LNCaP clone FGC (cell line): ENCODE measurements at regions not wholly inside any gene's neighbourhood (a gene's known extent, or its start where the extent isn't known, plus 50 kb on each side); places are given as distances from the start of the nearest gene placed in this dataset.
A peak's percentile ranks its signal among the peaks of the same experiment; 100 is the strongest.

Experiments used
- DNase-seq: peaks from one replicate; pipeline ENCODE4 v3.0.0-alpha.2; 2011; ENCODE audit warnings: low read depth
- H3K4me3 ChIP-seq: 2 replicates; pipeline ENCODE4 v1.5.1; 2011; ENCODE audit warnings: mild to moderate bottlenecking, low read depth, low read length, control low read depth
- TF ChIP-seq, protein P1 (sequence below): IDR thresholded peaks from 2 replicates; pipeline ENCODE4 v1.5.1; 2012; ENCODE audit warnings: mild to moderate bottlenecking; ENCODE audit not compliant: control insufficient read depth, insufficient read depth; ENCODE audit errors: extremely low read depth

DNA sequence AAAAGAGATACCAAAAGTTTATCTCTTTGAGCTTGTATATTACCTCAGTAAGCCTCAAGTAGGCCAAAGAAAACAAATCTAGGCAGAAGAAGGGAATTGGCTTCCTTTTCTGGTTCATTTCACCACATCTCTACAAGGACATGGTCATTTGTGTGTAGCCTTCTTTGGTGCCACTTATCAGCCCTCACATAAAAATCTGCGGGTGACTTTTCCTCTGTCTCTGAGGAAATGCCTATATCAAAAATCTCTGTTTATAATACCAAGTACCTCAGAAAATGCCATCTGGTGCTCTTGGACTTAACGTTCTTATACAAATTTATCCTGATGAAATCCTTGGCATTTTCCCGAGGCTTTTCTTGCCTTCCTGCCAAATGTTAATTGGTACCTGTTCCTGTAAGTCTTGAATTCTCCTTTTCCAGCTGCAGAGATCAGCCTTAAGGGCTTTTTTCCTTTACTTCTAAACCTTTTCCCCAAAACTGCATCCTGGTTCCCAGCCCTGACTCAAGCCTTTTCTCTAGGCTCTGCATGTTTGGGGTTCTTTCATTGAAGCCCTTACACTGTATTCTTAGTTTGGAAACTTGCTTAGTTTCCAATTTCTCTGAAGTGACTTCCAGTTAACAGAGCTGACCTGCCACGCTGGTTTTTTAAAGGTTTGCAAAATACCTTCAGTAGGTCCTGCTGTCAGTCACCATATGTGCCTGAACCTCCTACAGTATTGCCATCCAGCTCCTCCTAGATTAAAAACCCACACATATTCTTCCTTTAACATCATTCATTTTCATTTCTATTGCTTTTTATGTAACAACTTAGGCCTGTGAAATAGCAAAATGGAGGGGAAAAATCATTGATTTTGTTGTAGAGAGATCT lies 191.2 kb upstream of the PREP start:
- DNase-seq: peak; percentile 91

DNA sequence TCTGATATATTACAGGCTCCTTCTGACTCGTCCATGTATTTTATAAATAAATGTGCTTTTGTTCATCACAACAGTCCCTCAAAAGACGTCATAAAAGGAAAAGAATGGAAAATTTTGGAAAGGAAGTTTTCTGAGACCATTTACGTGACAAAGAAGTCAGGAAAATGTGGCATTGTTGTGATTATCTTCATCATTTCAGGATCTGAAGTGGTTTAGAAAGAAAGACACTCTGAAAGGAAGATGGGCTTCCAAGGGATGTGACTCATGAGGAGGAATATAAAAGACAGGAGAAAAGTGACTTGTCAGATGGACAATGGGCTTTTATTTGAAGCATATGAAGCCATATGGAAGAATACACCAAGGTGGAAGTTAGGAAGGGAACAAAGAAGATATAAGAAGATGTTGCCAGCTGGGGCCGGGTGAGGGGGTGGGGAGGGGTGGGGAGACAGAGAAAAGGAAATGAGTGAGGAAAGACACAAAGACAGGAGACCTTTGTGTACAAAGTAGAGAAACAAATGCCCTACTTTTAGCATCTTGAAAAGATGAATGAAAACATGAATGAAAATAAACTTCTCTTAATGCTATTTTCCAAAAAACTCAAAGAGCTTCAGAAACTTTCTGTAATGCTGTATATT lies 190.3 kb upstream of the PREP start:
- no peak for DNase-seq

More for the DNA sequence above, 191.2 kb upstream of the PREP start:
- TF ChIP-seq, protein P1, sequence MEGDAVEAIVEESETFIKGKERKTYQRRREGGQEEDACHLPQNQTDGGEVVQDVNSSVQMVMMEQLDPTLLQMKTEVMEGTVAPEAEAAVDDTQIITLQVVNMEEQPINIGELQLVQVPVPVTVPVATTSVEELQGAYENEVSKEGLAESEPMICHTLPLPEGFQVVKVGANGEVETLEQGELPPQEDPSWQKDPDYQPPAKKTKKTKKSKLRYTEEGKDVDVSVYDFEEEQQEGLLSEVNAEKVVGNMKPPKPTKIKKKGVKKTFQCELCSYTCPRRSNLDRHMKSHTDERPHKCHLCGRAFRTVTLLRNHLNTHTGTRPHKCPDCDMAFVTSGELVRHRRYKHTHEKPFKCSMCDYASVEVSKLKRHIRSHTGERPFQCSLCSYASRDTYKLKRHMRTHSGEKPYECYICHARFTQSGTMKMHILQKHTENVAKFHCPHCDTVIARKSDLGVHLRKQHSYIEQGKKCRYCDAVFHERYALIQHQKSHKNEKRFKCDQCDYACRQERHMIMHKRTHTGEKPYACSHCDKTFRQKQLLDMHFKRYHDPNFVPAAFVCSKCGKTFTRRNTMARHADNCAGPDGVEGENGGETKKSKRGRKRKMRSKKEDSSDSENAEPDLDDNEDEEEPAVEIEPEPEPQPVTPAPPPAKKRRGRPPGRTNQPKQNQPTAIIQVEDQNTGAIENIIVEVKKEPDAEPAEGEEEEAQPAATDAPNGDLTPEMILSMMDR: no peak
- H3K4me3 ChIP-seq: no peak overlapping the region

DNA sequence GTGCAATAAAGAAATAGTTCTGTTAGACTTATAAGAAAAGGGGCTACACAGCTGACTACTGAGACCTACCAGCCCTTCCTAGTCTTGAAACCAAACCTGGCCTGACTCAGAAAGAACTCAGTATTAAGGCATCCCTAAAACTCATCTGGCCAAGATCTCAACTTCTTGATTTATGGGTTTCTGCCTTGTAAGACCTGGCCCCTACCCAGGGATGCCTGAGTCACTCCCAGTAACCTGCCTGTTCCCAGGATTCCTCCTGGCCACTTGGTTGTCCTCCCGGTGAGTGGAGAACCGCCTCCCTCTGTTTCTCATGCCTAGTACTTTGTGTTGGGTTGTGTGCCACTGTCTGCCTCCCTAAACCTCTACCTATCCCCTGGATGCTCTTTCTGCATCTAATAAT lies 189.4 kb upstream of the PREP start:
- TF ChIP-seq, protein P1: no peak
- no peak overlapping the region for H3K4me3 ChIP-seq
- peak; percentile 70 for DNase-seq

More for the DNA sequence above, 190.3 kb upstream of the PREP start:
- H3K4me3 ChIP-seq: no peak overlapping the region
- TF ChIP-seq, protein P1: no peak

DNA sequence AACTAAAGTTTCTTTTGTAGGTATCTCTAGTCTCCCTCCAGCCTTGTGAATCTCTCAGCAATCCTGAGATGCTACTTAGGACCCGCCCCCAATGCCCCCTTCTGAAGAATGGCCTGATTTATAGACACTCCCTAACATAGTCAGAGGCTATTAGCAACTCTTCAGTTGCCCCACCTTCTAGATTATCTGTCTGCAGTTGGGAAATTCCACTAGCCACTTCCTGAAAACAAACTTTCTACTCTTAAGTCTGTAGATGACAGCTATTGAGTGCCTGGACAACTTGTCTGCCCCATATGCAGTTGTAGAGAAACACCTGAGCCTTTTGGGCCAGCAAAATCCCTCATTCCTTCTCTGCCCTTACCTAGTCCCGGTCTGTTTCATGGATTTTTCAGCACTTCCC lies 188.2 kb upstream of the PREP start:
- DNase-seq: no peak

DNA sequence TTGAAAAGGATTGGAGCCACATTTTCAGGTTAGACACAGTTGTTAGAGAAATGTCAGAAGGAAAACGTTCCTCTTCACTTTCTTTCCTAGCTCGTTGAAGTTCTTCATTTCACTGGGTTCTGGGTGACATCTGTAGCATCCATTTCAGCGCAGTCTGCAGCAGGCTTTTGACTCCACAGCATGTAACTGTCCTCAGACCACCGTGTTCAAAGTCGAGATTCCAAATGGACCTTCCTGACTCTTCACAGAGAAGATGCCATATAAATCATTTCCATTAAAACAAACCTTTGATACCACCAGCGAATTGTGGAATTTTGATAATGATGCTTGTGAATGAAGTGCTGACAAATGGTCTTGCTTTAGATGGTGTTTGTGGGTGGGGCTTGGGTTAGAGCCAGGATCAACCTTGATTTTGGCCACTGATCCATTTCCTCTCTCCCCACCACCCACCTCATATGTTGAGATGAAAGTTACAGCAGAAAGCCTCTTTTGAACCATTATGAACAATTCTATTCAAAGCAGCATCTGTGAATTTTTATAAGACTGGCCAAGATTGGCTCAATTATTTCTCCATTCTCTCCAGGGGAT lies 185.3 kb upstream of the PREP start:
- TF ChIP-seq, protein P1: no peak
- no peak overlapping the region for H3K4me3 ChIP-seq
- DNase-seq: no peak

More for the DNA sequence above, 188.2 kb upstream of the PREP start:
- TF ChIP-seq, protein P1: no peak
- no peak overlapping the region for H3K4me3 ChIP-seq

DNA sequence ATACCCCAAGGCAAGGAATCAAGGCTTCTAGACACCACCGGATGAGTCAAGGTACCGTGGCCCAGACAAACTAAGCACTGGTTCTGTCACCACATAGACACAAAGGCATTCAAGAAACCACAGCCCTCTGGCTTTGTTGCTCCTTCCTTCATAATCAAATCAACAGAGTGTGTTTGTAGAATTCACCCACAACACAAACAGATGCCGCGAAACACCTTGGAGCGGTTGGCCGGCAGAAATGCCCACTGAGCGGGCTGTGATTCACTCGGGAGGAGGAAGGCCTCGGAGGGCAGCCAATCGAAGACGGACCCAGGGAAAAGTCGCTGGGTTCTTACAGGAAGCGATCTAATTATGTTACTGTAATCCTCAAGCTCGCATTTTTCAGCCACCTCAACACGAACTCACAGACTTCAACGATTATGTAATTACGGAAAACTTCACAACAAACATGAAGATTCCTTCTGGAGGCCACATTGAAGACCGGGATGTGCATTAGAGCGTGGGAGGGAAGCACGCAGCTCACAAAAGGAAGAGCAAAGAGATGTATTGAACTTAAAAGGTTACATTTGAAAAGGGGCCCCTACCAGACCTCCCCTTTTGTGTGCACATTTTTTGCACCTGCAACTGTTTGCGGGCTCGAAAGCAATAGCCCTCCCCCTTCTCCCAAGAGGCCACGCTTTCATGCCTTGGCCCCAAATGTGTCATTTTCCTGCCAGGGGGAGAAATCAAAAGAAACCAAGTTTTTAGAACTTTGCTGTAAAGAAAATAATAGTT lies 184.7 kb upstream of the PREP start:
- TF ChIP-seq, protein P1: no peak
- no peak for DNase-seq
- H3K4me3 ChIP-seq: no peak overlapping the region
